Omental fat pad (tissue), 3 donors: ENCODE measurements at regions not wholly inside any gene's neighbourhood (a gene's known extent, or its start where the extent isn't known, plus 50 kb on each side); places are given as distances from the start of the nearest gene placed in this dataset.
"Not testable (repeated sequence)": the region's sequence is repeated elsewhere in the genome, so short reads cannot be mapped to it uniquely, and the experiment has no call there.

Experiments used
- ATAC-seq: fragments of 150-250 bp; one replicate; pipeline ENCODE4 v1.9.1; 2016; ENCODE audit warnings: mild to moderate bottlenecking, moderate library complexity; ENCODE audit not compliant: low FRiP score
- DNase-seq: peaks from one replicate; pipeline ENCODE4 v3.0.0-alpha.2; 2019; ENCODE audit warnings: low spot score
- CTCF ChIP-seq, 3 donors: fragments of 450-650 bp; IDR thresholded peaks; one replicate each; pipeline ENCODE4 v1.5.1; 2016 to 2017; ENCODE audit warnings: antibody characterized with exemption in 3 of 3, mild to moderate bottlenecking in 3 of 3, moderate library complexity in 2 of 3

- ATAC-seq (no peak), DNase-seq (no peak)
- TF ChIP-seq CTCF (IDR thresholded peaks at IDR 0.05), result no peak
These were observed 684.6 kb upstream of the SOX11 start for GRCh38 chr2:5007596-5007995.

GRCh38 chr2:5019324-5019723, 672.9 kb upstream of the SOX11 start:
- no peak for TF ChIP-seq CTCF (IDR thresholded peaks at IDR 0.05)
- ATAC-seq (no peak), DNase-seq (no peak)

DNA sequence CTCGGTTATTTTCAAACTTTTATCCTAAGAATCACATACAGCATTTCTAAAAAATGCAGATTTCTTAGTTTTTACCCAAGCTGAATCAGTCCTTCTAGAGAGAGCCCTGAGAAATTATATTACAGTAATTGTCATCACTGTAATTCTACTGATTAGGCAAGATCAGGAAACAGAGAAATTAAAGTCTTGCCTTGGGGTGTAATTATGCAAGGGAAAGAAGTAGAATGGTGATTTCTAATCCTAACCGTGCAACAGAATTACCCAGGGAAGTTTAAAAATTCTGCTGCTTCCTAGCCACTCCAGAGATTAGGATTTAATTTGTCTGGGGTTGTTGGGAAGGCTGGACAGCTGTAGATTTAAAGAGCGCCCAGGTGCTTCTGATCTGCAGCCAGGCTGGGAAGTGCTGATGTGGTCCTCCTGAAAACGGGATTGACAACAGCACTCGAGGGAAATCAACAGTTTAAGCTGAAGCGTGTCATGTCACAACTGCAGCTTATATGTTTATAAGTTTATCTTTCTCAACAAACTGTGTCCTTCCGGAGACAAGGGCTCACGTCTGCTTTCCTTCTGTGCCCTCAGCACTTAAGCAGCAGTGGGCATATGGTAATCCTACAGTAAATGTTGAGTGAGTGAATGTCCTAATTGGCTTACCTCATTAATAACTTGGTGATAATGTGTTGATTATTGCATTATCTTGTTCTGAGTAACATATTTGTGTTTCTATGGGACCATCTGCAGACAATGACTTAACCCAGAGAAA, 671.9 kb upstream of the SOX11 start:
- no peak for TF ChIP-seq CTCF (IDR thresholded peaks at IDR 0.05)
- ATAC-seq (no peak), DNase-seq (no peak)

GRCh38 chr2:5021136-5021535, 671.0 kb upstream of the SOX11 start:
- DNase-seq (no peak), ATAC-seq (no peak)
- no peak for TF ChIP-seq CTCF (IDR thresholded peaks at IDR 0.05)

- no peak for DNase-seq
- ATAC-seq, result no peak
- no peak for TF ChIP-seq CTCF (IDR thresholded peaks at IDR 0.05)
These were observed 670.1 kb upstream of the SOX11 start for GRCh38 chr2:5022061-5022460.

- not testable (repeated sequence) for ATAC-seq, DNase-seq
These were observed 669.2 kb upstream of the SOX11 start for GRCh38 chr2:5022708-5023635.

DNA sequence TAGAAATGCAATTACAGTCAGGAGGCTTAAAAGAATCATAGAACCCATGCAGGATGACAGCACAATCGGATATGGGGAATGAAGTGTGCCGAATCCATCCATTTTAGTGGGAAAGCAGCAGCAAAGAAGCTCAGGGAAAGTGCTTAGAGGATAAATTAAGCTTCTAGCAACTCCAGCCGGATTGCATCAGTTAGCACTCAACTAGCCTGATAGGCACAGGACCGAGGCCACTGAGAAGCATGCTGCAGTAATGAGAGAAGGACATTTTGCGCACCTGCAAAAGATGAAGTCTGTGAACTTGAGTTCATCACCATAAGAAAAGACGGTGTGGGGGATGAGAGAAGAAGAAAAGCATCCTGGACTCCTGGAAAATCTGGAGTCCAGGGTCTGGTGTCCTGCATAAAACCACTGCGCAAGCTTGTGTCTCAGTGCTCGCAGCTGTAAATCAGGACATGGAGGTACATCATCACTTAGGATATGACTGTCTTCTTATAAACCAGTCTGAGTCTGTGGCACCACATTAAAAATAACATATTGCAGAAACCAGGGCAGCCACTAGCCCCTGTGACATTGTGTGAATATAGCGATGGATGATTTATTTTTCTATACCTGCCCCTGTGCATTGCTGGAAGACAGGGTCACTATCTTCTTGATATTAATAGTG, 665.5 kb upstream of the SOX11 start:
- no peak for TF ChIP-seq CTCF (IDR thresholded peaks at IDR 0.05)
- ATAC-seq (no peak), DNase-seq (no peak)
